ENCODE measurements at regions not wholly inside any gene's neighbourhood (a gene's known extent, or its start where the extent isn't known, plus 50 kb on each side); places are given as distances from the start of the nearest gene placed in this dataset.

DNA sequence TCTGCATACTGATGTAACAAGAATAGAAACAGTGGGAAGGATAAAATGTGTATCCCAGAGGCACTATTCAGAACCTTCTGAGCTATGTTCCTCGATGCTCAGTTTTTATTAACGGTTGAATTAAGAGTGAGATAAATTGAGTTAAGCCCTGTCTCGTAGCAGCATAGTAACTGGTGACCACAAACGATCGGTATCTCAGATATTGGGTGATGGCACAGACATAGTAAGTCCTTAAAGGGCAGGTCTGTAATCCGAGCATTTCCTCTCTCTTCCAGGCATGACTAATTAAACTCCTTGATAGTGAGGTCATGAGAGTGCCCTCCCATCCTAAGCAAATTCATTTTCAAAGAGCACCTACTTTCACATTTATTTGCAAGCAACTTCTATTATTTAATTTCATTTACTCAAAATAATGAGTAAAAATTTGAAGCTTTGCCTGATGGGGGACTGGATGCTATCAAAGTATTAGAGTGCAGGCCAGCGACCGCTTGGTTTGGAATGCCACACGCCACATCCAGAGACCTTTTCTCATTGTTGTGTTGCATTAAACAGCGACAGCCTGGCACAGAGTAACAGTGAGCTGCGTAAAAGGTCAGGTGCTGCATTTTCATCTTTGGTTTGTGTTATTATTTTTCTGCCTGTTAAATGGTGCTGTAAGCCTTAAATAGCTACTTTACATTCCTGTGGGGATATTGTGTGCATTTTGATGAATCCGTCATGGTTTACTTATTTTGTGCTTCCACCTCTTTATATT, 101.9 kb downstream of the PCDH7 start:
- H3K36me3 Mint-ChIP-seq (ENCODE audit: insufficient read depth) = no peaks in the 10 kb centered on the region
- H3K4me1 Mint-ChIP-seq = no peaks in the 10 kb centered on the region
- no peaks in the 10 kb centered on the region for H3K27me3 Mint-ChIP-seq
- DNase-seq (ENCODE audit: low spot score in 2 of 2) (no peak), ATAC-seq (replicated peaks; ENCODE audit: extremely low read depth, poor library complexity, severe bottlenecking) (no peak)
- peaks cover 22% of the 10 kb centered on the region for H3K9me3 Mint-ChIP-seq
- no peak overlapping the region for H3K4me3 Mint-ChIP-seq
- H3K27ac Mint-ChIP-seq (ENCODE audit: low read depth) = no peak overlapping the region

DNA sequence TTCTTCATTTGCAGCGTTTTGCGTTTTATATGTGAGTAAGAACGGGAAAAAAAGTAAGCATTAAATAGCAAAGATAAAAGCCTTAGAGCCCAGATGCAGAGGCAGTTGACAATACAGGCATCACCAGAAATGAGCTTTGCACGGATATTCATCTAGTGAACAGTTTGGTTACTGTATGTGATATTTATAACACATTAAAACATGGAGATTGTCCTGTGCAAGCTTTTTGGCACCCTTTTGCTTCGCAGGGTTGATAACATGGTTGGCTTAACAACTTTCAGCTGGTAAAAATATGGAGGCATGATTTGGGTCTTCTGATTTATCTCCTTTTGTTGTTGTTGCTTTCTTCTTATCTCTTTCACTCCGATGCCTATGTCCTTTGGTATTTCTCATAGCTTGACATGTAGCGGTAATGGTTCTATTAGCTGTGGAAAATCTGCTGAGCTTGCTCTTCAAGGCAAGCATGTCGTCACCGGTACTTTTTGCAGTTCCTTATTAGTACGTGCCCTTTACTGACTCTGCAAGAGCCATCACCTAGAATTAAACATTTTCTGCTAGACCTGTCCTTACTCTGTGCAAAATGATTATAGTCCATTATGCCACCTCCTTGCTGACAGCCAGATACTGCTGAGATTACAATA, 102.9 kb downstream of the PCDH7 start:
- peaks cover 22% of the 10 kb centered on the region for H3K9me3 Mint-ChIP-seq
- no peak for ATAC-seq (replicated peaks; ENCODE audit: extremely low read depth, poor library complexity, severe bottlenecking)
- H3K4me3 Mint-ChIP-seq = no peak overlapping the region
- DNase-seq (ENCODE audit: low spot score in 2 of 2) = no peak
- H3K36me3 Mint-ChIP-seq (ENCODE audit: insufficient read depth) = no peaks in the 10 kb centered on the region
- H3K27me3 Mint-ChIP-seq = no peaks in the 10 kb centered on the region
- no peaks in the 10 kb centered on the region for H3K4me1 Mint-ChIP-seq
- no peak overlapping the region for H3K27ac Mint-ChIP-seq (ENCODE audit: low read depth)

GRCh38 chr4:30825008-30825770, 105.0 kb downstream of the PCDH7 start:
- ATAC-seq (replicated peaks; ENCODE audit: extremely low read depth, poor library complexity, severe bottlenecking) = no peak
- H3K4me3 Mint-ChIP-seq = no peak overlapping the region
- no peaks in the 10 kb centered on the region for H3K4me1 Mint-ChIP-seq
- no peaks in the 10 kb centered on the region for H3K27me3 Mint-ChIP-seq
- no peaks in the 10 kb centered on the region for H3K36me3 Mint-ChIP-seq (ENCODE audit: insufficient read depth)
- no peak for DNase-seq (ENCODE audit: low spot score in 2 of 2)
- peaks cover 15% of the 10 kb centered on the region for H3K9me3 Mint-ChIP-seq
- H3K27ac Mint-ChIP-seq (ENCODE audit: low read depth) = no peak overlapping the region

- ATAC-seq (replicated peaks; ENCODE audit: extremely low read depth, poor library complexity, severe bottlenecking) = no peak
- no peaks in the 10 kb centered on the region for H3K27me3 Mint-ChIP-seq
- peaks cover 11% of the 10 kb centered on the region for H3K9me3 Mint-ChIP-seq
- H3K4me1 Mint-ChIP-seq = no peaks in the 10 kb centered on the region
- no peak overlapping the region for H3K27ac Mint-ChIP-seq (ENCODE audit: low read depth)
- no peaks in the 10 kb centered on the region for H3K36me3 Mint-ChIP-seq (ENCODE audit: insufficient read depth)
- H3K4me3 Mint-ChIP-seq = no peak overlapping the region
- DNase-seq (ENCODE audit: low spot score in 2 of 2) = no peak
These were observed 108.2 kb downstream of the PCDH7 start for GRCh38 chr4:30828264-30828926.

DNA sequence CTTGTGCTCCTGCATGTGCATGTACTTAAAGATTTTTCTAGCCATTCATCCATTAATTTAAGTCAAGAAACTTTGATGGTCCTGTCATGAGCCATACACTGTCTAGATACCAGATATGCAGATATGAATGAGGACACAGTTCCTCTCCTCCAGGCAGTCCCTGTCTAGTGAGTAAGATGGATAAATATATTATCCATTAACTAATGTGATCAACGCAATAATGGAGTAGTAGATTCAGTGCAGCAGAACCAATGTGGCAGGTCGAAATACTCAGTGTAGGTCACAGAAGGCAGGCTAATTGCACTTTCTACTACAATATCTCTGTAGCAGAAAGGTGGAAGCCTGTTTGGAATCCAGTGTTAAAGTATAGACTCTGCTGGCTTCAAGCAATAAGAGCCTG, 112.5 kb downstream of the PCDH7 start:
- ATAC-seq (replicated peaks; ENCODE audit: extremely low read depth, poor library complexity, severe bottlenecking) = no peak
- DNase-seq (ENCODE audit: low spot score in 2 of 2) = no peak
- Mint-ChIP-seq H3K36me3 (ENCODE audit: insufficient read depth) (no peaks in the 10 kb centered on the region), H3K27me3 (no peaks in the 10 kb centered on the region), H3K4me3 (no peak overlapping the region), H3K27ac (ENCODE audit: low read depth) (no peak overlapping the region), H3K4me1 (no peaks in the 10 kb centered on the region), H3K9me3 (peaks cover 8% of the 10 kb centered on the region)

- Mint-ChIP-seq H3K4me3 (no peak overlapping the region), H3K4me1 (no peaks in the 10 kb centered on the region), H3K9me3 (peaks cover 8% of the 10 kb centered on the region), H3K36me3 (ENCODE audit: insufficient read depth) (no peaks in the 10 kb centered on the region), H3K27ac (ENCODE audit: low read depth) (no peak overlapping the region), H3K27me3 (no peaks in the 10 kb centered on the region)
- no peak for DNase-seq (ENCODE audit: low spot score in 2 of 2)
- ATAC-seq (replicated peaks; ENCODE audit: extremely low read depth, poor library complexity, severe bottlenecking) = no peak
These were observed 113.0 kb downstream of the PCDH7 start for GRCh38 chr4:30833206-30833605.

GRCh38 chr4:30835044-30835443, 114.9 kb downstream of the PCDH7 start:
- DNase-seq (ENCODE audit: low spot score in 2 of 2) = no peak
- H3K27me3 Mint-ChIP-seq = no peaks in the 10 kb centered on the region
- H3K27ac Mint-ChIP-seq (ENCODE audit: low read depth) = no peak overlapping the region
- H3K4me1 Mint-ChIP-seq = no peaks in the 10 kb centered on the region
- H3K36me3 Mint-ChIP-seq (ENCODE audit: insufficient read depth) = no peaks in the 10 kb centered on the region
- H3K9me3 Mint-ChIP-seq = peaks cover 12% of the 10 kb centered on the region
- H3K4me3 Mint-ChIP-seq = no peak overlapping the region
- ATAC-seq (replicated peaks; ENCODE audit: extremely low read depth, poor library complexity, severe bottlenecking) = no peak

DNA sequence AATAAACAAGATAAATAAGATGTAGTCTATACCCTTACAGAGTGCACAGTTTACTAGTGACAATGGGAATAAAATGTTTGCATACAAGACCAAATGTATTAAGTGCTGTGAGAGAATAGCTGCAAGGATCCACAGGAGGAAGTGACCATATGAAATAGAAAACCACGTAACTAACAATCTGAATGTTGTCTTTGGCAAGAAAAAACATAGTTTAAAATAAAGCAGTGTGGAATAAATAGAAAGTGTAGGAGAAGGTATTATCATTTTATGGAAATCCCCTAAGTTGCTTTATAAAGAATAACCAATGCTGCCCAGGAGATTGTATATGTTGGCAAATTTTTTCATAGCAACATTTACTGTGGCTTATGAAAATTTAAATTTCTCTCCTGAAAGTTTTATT, 116.1 kb downstream of the PCDH7 start:
- no peak for ATAC-seq (replicated peaks; ENCODE audit: extremely low read depth, poor library complexity, severe bottlenecking)
- no peaks in the 10 kb centered on the region for H3K4me1 Mint-ChIP-seq
- no peak overlapping the region for H3K4me3 Mint-ChIP-seq
- no peak overlapping the region for H3K27ac Mint-ChIP-seq (ENCODE audit: low read depth)
- H3K36me3 Mint-ChIP-seq (ENCODE audit: insufficient read depth) = no peaks in the 10 kb centered on the region
- peaks cover 12% of the 10 kb centered on the region for H3K9me3 Mint-ChIP-seq
- no peaks in the 10 kb centered on the region for H3K27me3 Mint-ChIP-seq
- no peak for DNase-seq (ENCODE audit: low spot score in 2 of 2)

GRCh38 chr4:30837131-30837539, 117.0 kb downstream of the PCDH7 start:
- no peaks in the 10 kb centered on the region for H3K36me3 Mint-ChIP-seq (ENCODE audit: insufficient read depth)

DNA sequence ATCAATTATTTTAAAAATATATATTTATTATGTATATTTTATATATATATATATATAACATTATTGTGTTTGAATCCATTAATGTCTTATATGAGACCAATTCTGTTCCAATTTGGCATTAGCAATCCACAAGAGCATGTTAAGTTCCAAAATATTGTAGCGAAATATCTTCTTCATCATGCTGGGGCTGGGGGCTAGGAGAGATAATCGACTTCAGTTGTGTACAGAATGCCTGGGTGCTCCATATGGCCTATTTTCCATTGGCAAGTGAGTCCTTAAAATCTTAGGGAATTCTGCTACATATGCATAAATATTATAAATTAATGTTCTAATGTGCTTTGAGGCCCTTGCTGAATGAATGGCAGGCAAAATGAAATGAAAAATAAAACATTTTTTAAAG, 117.7 kb downstream of the PCDH7 start:
- no peaks in the 10 kb centered on the region for H3K36me3 Mint-ChIP-seq (ENCODE audit: insufficient read depth)
- no peak overlapping the region for H3K4me3 Mint-ChIP-seq
- no peak for DNase-seq (ENCODE audit: low spot score in 2 of 2)
- H3K27me3 Mint-ChIP-seq = no peaks in the 10 kb centered on the region
- peaks cover 12% of the 10 kb centered on the region for H3K9me3 Mint-ChIP-seq
- no peak overlapping the region for H3K27ac Mint-ChIP-seq (ENCODE audit: low read depth)
- no peaks in the 10 kb centered on the region for H3K4me1 Mint-ChIP-seq
- no peak for ATAC-seq (replicated peaks; ENCODE audit: extremely low read depth, poor library complexity, severe bottlenecking)

More at GRCh38 chr4:30837131-30837539, 117.0 kb downstream of the PCDH7 start:
- Mint-ChIP-seq H3K27ac (ENCODE audit: low read depth) (no peak overlapping the region), H3K4me1 (no peaks in the 10 kb centered on the region), H3K9me3 (peaks cover 12% of the 10 kb centered on the region), H3K27me3 (no peaks in the 10 kb centered on the region), H3K4me3 (no peak overlapping the region)
- no peak for ATAC-seq (replicated peaks; ENCODE audit: extremely low read depth, poor library complexity, severe bottlenecking)
- no peak for DNase-seq (ENCODE audit: low spot score in 2 of 2)

GRCh38 chr4:30838331-30838730, 118.2 kb downstream of the PCDH7 start:
- H3K9me3 Mint-ChIP-seq = peaks cover 11% of the 10 kb centered on the region
- no peaks in the 10 kb centered on the region for H3K4me1 Mint-ChIP-seq
- no peak overlapping the region for H3K27ac Mint-ChIP-seq (ENCODE audit: low read depth)
- DNase-seq (ENCODE audit: low spot score in 2 of 2) = no peak
- no peaks in the 10 kb centered on the region for H3K27me3 Mint-ChIP-seq
- no peaks in the 10 kb centered on the region for H3K36me3 Mint-ChIP-seq (ENCODE audit: insufficient read depth)
- ATAC-seq (replicated peaks; ENCODE audit: extremely low read depth, poor library complexity, severe bottlenecking) = no peak
- no peak overlapping the region for H3K4me3 Mint-ChIP-seq

DNA sequence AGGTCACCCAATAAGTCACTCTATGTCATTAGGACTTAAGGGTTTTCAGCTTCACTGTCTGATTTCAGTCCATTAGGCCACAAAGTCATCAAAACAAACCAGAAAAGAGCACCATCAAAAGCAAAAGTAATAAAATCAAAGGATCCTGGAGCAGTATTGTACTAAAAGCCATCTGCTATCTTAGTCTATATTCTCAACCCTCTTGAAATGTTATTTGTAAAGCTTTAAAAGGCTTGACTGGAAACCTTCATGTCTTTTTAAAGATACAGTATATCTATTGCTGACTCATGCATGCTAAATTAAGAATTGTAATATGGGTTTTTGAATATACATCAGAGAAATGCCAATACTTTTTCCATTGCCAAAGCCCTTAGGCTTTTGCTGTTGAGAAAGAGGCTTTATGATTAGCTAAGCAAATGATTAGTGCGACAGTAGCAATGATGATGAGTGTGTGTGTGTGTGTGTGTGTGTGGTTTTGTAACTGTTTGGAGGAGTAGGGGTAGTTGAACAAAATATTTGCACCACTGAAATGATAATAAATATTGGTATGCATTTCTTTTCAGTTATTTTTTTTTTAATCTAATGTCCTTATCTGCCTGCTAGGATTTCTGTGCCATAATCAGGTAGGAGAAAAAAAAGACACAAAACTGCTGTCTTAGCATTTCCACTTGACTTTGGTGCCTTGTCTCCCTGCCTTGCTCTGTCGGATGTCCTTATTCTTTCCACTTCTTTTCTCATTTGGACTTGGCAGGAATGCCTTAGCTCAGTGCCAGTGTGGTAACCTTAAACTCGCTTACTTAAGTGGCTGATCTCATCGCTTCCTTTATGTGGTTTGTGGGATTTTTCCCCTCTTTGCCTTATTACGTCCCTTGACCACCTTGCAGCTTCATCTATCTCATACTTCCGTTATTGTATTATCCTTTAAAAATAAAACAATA, 119.7 kb downstream of the PCDH7 start:
- no peak for DNase-seq (ENCODE audit: low spot score in 2 of 2)
- Mint-ChIP-seq H3K9me3 (peaks cover 5% of the 10 kb centered on the region), H3K27me3 (no peaks in the 10 kb centered on the region), H3K27ac (ENCODE audit: low read depth) (no peak overlapping the region), H3K4me3 (no peak overlapping the region), H3K36me3 (ENCODE audit: insufficient read depth) (no peaks in the 10 kb centered on the region), H3K4me1 (no peaks in the 10 kb centered on the region)
- no peak for ATAC-seq (replicated peaks; ENCODE audit: extremely low read depth, poor library complexity, severe bottlenecking)
